GM10248 (cell line): ENCODE measurements at regions not wholly inside any gene's neighbourhood (a gene's known extent, or its start where the extent isn't known, plus 50 kb on each side); places are given as distances from the start of the nearest gene placed in this dataset.

Experiments
- CTCF ChIA-PET: fragments of 300-600 bp; sonication (Branson Sonifier 250); formaldehyde crosslinking; extraction: SDS; loops from one replicate; lab custom pipeline; 2021; ENCODE audit warnings: antibody characterized with exemption; lab: Yijun Ruan, JAX
- POLR2A ChIA-PET: fragments of 350-650 bp; sonication (Branson Sonifier 250); formaldehyde crosslinking; extraction: SDS; loops from one replicate; lab custom pipeline; 2020; ENCODE audit warnings: antibody characterized with exemption; lab: Yijun Ruan, JAX
- DNase-seq: peaks from one replicate; pipeline ENCODE4 v3.0.0; 2012; ENCODE audit errors: extremely low spot score
- CTCF ChIP-seq: IDR thresholded peaks from 2 replicates; pipeline ENCODE4 v1.5.1; 2012; ENCODE audit warnings: mild to moderate bottlenecking, low read depth; ENCODE audit errors: extremely low read depth, missing control alignments, control extremely low read depth

- CTCF ChIA-PET = no interaction called here
Measured at GRCh38 chr21:16519036-16519435, 789.3 kb downstream of the USP25 start.

GRCh38 chr21:16519644-16520043, 789.9 kb downstream of the USP25 start:
- ChIA-PET CTCF (no interaction called here), POLR2A (no interaction called here)
- DNase-seq = no peak
- no peak for TF ChIP-seq CTCF

More at GRCh38 chr21:16519036-16519435, 789.3 kb downstream of the USP25 start:
- POLR2A ChIA-PET = no interaction called here
- no peak for DNase-seq
- no peak for TF ChIP-seq CTCF

- CTCF ChIA-PET = no interaction called here
- POLR2A ChIA-PET = no interaction called here
- DNase-seq = no peak
- TF ChIP-seq CTCF = no peak
Measured at GRCh38 chr21:16522548-16522947, 792.8 kb downstream of the USP25 start.

- ChIA-PET CTCF (no interaction called here), POLR2A (no interaction called here)
- DNase-seq = no peak
- no peak for TF ChIP-seq CTCF
Measured at GRCh38 chr21:16530656-16531055, 800.9 kb downstream of the USP25 start.

- no peak for TF ChIP-seq CTCF
- DNase-seq = no peak
- CTCF ChIA-PET = no interaction called here
- POLR2A ChIA-PET = no interaction called here
Measured at GRCh38 chr21:16532840-16533239, 803.1 kb downstream of the USP25 start.

GRCh38 chr21:16533692-16534407, 804.1 kb downstream of the USP25 start:
- POLR2A ChIA-PET = no interaction called here
- CTCF ChIA-PET = no interaction called here
- DNase-seq = no peak
- no peak for TF ChIP-seq CTCF
